Type B pancreatic cell (in vitro differentiated cells): ENCODE measurements at regions not wholly inside any gene's neighbourhood (a gene's known extent, or its start where the extent isn't known, plus 50 kb on each side); places are given as distances from the start of the nearest gene placed in this dataset.

ENCODE experiments used
- DNase-seq: peaks from one replicate; pipeline ENCODE4 v3.0.0; 2021; ENCODE audit warnings: mixed read lengths; ENCODE audit not compliant: unreplicated experiment; ENCODE audit errors: extremely low spot score
- H3K27ac Mint-ChIP-seq: 2 replicates; pipeline ENCODE4 v1.8.0; 2021; ENCODE audit warnings: mild to moderate bottlenecking, mixed read lengths
- H3K27me3 Mint-ChIP-seq: 2 replicates; pipeline ENCODE4 v1.8.0; 2021; ENCODE audit warnings: mixed read lengths
- H3K36me3 Mint-ChIP-seq: 2 replicates; pipeline ENCODE4 v1.8.0; 2021; ENCODE audit warnings: mixed read lengths
- H3K4me1 Mint-ChIP-seq: one replicate; pipeline ENCODE4 v1.8.0; 2021; ENCODE audit warnings: mixed read lengths; ENCODE audit not compliant: unreplicated experiment
- H3K4me3 Mint-ChIP-seq: 2 replicates; pipeline ENCODE4 v1.8.0; 2021; ENCODE audit warnings: mild to moderate bottlenecking, mixed read lengths
- H3K9me3 Mint-ChIP-seq: 2 replicates; pipeline ENCODE4 v1.8.0; 2021; ENCODE audit warnings: mixed read lengths
- CTCF ChIP-seq: fragments of 200-600 bp; sonication (generic); conservative IDR thresholded peaks from 2 replicates; pipeline ENCODE4 v1.5.0; 2021; ENCODE audit warnings: antibody characterized with exemption, mild to moderate bottlenecking

DNA sequence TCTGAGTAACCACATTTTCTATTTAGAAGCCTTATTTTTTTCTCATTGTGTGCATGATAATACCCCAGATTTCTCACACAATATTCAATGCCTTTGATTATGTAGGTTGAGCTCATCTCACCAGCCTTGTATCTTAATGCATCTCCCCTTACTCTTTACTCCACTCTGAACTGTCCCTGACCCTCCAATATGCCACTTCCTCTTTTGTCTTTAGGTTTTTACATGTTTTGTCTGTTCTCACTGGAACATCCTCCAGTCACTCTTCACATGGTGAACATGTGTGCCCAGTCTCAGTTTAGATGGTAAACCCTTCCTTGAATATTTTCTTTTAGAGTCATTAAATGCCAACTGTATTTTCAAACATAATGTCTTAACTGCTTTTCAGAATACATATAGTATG is 392.9 kb upstream of the IMPG1 start:
- Mint-ChIP-seq H3K27me3 (no peaks in the 10 kb centered on the region), H3K36me3 (no peaks in the 10 kb centered on the region), H3K4me1 (no peaks in the 10 kb centered on the region), H3K4me3 (no peak overlapping the region), H3K9me3 (peaks cover 4% of the 10 kb centered on the region), H3K27ac (no peak overlapping the region)
- no peak for DNase-seq
- no peak for TF ChIP-seq CTCF

DNA sequence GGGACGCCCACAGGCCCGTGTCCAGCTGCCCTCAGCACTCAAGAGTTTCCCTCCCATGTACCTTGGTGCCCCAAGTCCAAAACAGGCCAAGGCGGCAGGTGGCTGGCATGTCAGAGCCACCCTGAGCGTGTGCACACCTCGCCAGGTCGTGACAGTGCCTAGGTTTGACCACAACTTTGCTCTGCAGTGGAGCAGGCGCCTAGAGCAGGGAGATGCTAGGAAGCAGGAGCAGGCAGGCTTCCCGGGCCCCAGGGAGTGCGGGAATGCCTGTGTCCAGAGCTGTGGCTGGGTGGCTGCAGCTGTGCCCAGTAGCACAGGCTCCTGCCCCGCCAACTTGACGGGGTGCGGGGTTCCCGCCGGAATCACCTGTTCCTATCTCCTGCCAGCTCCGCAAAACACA is 380.8 kb upstream of the IMPG1 start:
- H3K36me3 Mint-ChIP-seq = no peaks in the 10 kb centered on the region
- no peaks in the 10 kb centered on the region for H3K27me3 Mint-ChIP-seq
- DNase-seq = no peak
- no peak overlapping the region for H3K4me3 Mint-ChIP-seq
- H3K9me3 Mint-ChIP-seq = no peaks in the 10 kb centered on the region
- no peak overlapping the region for H3K27ac Mint-ChIP-seq
- TF ChIP-seq CTCF = no peak
- H3K4me1 Mint-ChIP-seq = no peaks in the 10 kb centered on the region

DNA sequence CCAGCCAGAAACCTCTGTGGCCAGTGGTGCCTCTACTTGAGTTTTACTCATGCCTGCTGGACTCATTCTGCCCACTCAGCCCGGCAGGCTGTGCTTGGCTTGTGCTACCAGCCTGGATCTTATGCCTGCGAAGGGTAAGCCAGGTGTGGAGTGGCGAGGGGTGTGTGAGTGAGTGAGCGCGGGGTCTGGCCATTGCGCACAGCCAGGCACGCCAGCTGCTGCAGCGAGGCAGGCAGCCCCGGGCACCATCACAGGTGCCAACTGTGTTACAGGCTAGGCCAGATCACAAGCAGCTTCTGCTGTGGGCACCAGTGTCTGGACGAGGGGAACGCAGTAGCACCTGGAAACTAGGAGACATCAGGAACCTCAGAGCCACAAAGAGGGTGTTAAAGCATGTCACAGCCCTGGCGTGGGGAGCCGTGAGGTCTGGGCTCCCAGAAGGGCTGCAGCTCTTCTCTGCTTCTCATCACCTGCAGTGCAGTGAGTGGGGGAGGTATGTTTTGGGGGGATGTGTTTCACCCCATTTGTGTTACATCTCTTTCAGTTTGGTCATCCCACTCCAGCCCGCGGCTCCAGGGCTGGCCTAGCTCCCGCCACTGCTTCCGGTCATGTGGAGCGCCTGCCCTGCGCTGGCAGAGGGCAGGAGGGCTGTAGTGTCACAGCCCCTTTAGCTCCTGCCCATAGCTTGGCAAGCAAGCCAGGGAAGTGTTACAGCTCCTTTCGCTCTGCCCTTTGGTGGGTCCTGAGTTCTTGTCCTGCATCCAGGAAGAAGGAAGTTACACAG is 379.7 kb upstream of the IMPG1 start:
- Mint-ChIP-seq H3K9me3 (no peaks in the 10 kb centered on the region), H3K4me1 (no peaks in the 10 kb centered on the region), H3K4me3 (no peak overlapping the region), H3K27me3 (no peaks in the 10 kb centered on the region), H3K27ac (no peak overlapping the region), H3K36me3 (no peaks in the 10 kb centered on the region)
- TF ChIP-seq CTCF = no peak
- no peak for DNase-seq

DNA sequence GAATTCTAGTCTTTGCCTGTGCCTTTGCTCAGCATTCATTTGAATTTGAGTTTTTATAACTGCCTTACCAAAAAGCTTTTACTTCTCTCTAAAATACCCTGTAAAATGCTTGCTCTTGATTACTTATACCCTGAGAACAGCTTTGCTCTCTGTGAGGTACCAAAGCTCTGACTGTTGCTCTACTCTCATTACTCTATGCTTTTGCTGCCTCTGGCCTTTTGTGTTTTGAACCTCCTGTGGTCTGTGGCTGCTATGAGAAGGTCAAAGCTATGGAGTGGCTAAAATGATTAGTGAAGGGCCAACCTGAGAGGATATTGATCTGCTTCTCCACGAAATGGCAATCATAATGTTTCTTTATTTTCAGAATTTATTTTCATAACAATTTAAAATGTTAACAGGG is 375.6 kb upstream of the IMPG1 start:
- DNase-seq = no peak
- Mint-ChIP-seq H3K4me1 (no peaks in the 10 kb centered on the region), H3K27ac (no peak overlapping the region), H3K4me3 (no peak overlapping the region), H3K9me3 (no peaks in the 10 kb centered on the region), H3K36me3 (no peaks in the 10 kb centered on the region), H3K27me3 (no peaks in the 10 kb centered on the region)
- TF ChIP-seq CTCF = no peak

DNA sequence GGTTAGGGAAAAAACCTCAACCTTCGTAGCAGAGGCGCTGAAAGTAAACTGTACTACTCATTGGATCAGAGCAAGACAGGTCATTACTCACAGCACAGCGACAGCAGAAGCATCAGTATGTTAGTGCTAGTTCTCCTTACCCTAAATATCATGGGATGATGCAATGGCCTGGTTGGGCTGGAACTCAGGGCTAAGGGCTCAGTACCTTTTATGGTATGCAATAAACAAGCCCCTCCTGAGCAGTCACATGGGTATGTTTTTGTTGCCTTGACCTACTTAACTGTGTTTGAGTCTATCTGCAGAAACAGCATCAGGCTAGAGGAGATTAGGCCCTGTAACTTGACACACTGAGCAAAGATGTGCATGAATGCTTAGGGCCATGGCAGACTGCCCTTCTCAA is 369.4 kb upstream of the IMPG1 start:
- Mint-ChIP-seq H3K4me1 (no peaks in the 10 kb centered on the region), H3K9me3 (no peaks in the 10 kb centered on the region), H3K27ac (no peak overlapping the region), H3K36me3 (no peaks in the 10 kb centered on the region), H3K4me3 (no peak overlapping the region), H3K27me3 (no peaks in the 10 kb centered on the region)
- DNase-seq = no peak
- TF ChIP-seq CTCF = no peak
